RKO (cell line): ENCODE measurements at regions not wholly inside any gene's neighbourhood (a gene's known extent, or its start where the extent isn't known, plus 50 kb on each side); places are given as distances from the start of the nearest gene placed in this dataset.
"Not testable (repeated sequence)": the region's sequence is repeated elsewhere in the genome, so short reads cannot be mapped to it uniquely, and the experiment has no call there.

Experiments used
- DNase-seq: peaks from one replicate; pipeline ENCODE4 v3.0.0-alpha.2; 2016; ENCODE audit warnings: low spot score

DNA sequence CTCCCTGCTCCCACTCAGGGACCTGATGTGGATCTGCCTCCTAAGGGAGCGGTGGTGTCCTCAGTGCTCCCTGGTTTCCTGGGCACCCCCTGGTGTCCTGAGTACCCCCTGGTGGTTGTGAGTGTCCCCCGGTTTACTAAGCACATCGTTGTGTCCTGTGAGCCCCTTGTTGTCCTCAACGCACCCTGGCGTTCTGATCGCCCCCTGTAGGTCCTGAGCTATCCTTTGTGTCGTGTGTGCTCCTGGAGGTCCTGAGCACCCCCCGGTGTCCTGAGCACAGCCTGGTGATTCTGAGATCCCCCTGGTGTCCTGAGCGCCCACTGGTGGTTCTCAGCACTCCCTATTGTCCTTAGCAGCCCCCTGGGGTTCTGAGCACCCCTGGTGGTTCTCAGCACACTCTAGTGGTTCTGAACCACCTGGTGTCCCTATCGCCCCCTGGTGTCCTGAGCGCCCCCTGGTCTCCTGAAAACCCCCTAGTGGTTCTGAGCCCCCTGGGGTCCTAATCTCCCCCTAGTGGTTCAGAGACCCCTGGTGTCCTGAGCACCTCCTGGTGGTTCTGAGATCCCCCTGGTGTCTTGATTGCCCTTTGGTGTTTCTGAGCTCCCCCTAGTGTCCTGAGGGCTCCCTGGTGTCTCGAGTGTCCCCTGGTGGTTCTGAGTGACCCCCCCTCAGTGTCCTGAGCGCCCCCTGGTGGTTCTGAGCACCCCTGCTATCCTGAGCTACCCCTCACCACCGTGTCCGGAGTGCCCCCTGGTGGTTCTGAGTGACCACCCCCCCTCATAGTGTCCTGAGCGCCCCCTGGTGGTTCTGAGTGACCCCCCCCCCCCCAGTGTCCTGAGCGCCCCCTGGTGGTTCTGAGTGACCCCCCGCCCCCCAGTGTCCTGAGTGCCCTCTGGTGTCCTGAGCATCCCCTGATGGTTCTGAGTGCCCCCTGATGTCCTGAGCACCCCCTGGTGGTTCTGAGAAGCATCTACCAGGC, 615.1 kb downstream of the TMEM121 start:
- DNase-seq: no peak

DNA sequence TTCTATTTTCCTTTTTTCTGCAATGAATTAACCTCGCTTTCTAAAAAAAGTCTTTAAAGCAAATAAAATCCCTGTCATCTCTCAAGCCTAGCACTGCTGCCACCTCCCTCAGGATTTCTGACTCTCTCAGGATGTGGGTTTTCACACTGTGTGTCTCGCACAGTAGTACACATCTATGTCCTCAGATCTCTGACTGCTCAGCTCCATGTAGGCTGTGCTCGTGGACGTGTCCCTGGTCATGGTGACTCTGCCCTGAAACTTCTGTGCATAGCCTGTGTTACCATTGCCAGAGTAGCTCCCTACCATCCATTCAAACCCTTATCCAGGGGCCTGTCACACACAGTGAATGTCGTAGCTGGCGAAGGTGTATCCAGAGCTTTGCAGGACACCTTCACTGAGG, 619.3 kb downstream of the TMEM121 start:
- DNase-seq: not testable (repeated sequence)

DNA sequence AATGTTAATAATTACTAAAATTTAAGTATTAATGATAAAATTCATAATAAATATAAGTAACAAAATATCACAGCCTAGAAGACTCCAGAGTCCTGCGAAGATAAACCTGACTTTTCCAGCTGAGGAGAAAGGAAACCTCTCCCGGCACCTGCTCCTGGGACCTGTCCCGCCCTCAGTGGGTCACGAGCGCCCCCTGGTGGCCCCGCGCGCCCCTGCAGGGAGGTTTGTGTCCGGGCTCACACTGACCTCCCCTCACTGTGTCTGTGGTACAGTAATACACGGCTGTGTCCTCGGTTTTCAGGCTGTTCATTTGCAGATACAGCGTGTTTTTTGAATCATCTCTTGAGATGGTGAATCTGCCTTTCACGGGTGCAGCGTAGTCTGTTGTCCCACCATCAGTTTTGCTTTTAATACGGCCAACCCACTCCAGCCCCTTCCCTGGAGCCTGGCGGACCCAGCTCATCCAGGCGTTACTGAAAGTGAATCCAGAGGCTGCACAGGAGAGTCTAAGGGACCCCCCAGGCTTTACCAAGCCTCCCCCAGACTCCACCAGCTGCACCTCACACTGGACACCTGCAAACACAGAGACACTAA, 627.1 kb downstream of the TMEM121 start:
- peak; percentile 29 for DNase-seq

DNA sequence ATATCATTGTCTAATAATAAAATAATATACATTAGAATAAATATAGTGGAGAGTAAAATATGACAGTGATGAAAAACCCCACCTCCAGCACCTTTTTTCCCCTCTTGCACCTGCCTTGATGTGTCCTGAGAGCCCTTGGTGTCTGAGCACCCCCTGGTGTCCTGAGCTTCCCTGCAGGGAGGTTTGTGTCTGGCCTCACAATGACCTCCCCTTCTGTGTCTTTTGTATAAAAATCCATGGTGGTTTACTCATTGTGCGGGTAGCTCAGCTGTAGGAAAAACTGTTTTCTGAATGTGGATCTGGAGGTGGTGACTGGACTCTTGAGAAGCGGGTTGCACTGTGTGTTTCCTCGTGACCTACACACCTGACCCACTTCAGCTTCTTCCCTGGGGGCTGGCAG, 636.9 kb downstream of the TMEM121 start:
- DNase-seq: no peak

DNA sequence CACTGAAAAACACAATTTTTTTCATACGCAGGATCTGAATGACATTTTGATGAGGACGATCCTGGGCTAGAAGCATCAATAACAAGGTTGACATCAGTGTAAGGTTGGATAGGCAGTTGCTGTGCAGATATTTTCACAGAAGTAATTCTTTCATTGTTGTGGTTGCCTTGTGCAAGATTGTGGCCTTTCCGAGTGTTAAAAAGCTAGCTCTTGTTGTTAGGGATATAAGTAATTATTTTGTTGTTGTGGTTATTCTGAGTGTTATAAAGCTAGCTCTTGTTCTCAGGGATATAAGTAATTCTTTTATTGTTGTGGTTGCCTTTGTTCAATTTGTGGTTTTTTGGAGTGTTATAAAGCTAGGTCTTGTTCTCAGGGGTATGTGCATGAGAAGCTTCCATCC, 637.4 kb downstream of the TMEM121 start:
- DNase-seq: not testable (repeated sequence)

DNA sequence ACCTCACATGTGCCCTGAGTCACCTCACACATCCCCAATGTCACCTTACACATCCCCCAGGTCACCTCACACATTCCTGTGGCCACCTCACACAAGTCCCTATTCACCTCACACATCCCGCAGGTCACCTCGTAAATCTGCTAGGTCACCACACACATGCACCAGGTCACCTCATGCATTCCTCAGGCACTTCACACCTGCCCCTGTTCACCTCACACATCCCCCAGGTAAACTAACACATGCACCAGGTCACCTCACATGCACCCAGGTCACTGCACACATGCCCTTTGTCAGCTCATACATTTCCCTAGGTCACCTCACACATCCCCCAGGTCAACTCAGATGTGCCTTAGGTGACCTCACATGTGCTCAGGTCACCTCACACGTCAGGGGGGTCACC, 639.8 kb downstream of the TMEM121 start:
- DNase-seq: no peak

DNA sequence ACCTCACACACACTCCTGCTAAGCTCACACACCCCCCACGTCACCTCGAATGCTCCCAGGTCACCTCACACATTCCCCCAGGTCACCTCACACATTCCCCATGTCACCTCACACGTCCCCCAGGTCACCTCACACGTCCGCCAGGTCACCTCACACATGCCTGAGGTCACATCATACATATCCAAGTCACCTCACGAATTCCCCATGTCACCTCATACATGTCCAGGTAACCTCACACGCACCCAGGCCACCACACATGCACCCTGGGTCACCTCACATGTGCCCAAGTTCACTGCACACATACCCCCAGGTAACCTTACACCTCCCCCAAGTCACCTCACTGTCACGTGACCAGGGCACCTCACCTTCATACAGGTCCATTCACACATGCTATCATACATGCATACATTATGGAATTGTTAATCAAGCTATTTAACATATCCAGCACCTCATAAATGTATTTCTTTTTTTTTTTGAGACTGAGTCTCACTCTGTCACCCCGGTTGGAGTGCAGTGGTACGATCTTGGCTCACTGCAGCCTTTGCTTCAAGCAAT, 640.3 kb downstream of the TMEM121 start:
- DNase-seq: no peak

DNA sequence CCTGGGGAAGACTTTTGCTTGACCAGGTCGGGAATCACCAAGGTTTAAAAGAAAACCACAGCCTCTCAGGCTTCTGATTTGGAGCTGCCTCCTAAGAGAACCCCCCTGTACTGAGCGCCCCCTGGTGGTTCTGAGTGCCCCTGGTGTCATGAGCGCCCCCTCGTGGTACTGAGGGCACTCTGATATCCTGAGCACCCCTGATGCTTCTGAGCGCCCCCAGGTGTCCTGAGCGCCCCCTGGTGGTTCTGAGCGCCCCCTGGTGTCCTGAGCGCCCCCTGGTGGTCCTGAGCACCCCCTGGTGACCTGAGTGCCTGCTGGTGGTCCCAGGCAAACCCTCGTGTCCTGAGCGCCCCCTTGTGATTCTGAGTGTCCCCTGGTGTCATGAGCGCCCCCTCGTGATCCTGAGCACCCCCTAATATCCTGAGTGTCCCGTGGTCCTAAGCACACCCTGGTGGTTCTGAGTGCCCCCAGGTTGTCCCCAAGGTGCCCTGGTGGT, 643.8 kb downstream of the TMEM121 start:
- DNase-seq: not testable (repeated sequence)

DNA sequence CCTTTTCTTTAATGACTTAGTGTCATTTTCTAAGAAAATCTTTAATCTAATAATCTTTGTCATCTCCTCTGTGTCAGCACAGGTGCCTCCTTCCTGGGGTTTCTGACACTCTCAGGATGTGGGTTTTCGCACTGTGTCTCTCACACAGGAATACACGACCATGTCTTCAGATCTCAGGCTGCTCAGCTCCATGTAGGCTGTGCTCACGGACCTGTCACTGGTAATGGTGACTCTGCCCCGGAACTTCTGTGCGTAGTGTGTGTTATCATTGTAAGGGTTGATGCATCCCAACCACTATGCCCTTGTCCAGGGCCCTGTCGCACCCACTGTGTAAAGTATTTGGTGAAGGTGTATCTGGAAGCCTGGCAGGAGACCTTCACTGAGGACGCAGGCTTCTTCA, 647.8 kb downstream of the TMEM121 start:
- no peak for DNase-seq

DNA sequence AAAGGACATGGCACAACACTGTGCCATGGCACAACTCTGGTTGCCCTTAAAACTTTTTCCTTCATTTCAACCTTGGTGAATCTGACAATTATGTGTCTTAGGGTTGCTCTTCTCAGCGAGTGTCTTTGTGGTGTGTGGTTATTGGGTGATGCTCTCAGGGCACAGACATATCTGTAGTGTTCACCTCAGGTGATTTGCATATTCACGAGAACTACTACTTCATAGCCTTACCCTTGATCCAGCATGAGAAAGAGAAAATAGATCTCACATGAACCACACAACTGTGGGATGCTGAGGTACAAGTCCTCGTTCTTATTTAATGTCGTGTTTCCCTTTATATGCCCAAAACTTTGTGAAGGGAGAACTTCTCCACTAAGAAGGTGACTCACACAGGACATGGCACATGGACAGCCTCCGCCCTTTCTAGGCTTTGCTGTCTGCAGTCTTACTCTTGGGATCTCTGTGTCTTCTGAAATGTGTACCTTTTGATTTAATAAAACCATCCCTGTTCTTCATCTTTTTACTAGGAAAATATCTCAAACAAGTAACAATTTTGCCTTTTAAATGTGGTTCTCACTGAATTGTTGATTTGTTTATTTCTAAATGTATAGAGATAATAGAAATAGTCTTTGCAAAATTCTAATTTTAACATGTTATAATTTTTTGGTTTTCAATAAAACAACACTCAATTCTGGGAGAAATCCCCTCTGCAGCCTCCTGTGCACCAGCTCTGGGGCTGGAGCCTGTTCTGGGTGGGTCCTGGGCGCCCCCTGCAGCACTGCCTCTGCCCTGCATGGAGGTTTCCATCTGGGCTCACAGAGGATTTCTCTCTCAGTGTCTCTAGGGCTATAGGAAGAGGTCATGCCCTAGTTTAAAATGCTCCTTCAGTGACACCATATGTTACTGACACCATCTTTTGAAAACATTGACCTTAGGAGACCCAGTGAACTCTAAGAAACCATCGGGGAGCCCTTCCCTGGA, 651.2 kb downstream of the TMEM121 start:
- DNase-seq: not testable (repeated sequence)

DNA sequence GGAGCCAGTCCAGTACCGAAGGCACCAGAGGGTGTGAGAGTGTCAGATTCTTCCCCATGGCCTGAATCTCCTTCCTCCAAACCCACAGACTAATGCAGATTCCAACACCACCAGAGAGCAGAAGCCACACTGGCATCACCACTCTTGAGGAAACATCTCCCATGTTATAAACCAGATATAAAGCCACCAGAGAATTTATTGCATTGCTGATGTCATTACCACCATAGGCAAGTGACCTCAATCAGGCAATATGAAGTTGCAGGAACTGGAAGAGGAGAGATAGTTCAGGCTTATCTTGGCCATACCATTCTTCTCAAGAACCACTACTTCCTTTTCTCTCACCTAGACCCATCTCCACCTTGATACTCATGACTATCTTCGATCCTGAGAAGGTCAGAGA, 653.4 kb downstream of the TMEM121 start:
- no peak for DNase-seq

DNA sequence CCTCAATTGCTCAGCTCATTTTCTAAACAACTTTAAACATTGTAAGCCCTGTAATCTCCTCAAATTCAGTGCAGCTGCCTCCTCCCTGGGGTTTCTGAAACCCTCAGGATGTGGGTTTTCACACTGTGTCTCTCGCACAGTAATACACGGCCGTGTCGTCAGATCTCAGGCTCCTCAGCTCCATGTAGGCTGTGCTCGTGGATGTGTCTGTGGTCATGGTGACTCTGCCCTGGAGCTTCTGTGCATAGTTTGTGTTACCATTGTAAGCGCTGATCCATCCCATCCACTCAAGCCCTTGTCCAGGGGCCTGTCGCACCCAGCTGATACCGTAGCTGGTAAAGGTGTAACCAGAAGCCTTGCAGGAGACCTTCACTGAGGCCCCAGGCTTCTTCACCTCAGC, 658.4 kb downstream of the TMEM121 start:
- DNase-seq: not testable (repeated sequence)

DNA sequence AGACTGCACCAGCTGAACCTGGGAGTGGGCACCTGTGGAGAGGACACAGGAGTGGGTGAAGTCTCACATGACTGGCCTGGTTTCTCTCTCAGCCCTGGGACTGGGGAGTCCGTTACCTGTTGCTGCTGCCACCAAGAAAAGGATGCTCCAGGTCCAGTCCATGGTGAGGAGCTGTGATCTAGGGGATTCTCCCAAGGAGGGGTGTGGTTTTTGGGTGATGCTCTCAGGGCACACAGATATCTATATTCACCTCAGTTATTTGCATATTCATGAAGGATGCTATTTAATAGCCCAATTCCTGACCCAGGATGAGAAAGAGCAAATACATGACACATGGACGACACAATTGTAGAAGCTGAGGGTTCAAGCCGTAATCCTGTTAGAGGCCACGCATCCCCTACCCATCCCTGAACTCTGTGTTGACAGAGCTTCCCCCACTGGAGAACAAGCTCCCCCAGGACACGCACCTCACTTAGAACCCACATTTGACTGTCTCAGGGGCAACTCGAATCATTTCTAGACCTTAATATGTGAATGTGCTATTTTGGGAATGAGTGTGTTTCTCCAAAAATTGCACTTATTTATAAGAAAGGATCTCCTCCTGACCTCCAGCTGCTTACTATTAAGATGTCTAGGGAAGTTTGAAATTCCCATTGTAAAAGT, 658.9 kb downstream of the TMEM121 start:
- not testable (repeated sequence) for DNase-seq

DNA sequence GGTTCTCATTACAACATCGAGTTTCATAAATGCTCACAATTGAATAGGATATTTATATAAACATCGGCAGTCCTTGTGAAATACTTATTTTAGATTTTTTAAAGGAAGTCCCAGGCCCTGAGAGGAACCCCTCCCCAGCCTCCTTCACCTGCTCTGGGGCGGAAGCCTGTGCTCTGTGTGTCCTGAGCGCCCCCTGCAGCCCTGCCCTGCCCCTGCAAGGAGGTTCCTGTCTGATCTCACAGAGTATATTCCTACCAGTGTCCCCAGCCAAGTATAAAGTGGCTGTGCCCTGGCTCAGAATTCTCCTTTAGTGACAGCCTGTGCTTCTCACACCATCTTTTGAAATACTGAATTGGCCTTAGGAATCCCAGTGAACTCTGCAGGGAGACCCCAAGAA, 659.5 kb downstream of the TMEM121 start:
- peak; percentile 11 for DNase-seq

DNA sequence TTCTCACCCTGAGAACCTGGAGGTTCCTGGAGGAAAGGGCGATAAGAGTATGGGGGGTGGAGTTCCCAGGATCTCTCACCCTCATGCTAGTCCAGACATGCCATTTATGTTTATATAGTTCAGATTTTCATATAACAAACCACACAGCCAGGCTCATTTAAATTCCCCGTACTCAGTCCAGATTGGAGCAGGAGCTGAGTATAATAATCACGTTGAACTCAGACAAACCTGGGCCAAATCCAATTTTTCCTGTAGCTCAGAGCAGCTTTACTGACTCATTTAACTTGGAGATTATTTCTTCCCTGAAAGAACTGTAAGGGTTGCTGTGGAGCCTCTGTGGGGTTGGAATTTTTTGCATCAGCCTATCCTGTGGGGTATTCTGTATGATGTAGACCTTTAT, 660.8 kb downstream of the TMEM121 start:
- no peak for DNase-seq

DNA sequence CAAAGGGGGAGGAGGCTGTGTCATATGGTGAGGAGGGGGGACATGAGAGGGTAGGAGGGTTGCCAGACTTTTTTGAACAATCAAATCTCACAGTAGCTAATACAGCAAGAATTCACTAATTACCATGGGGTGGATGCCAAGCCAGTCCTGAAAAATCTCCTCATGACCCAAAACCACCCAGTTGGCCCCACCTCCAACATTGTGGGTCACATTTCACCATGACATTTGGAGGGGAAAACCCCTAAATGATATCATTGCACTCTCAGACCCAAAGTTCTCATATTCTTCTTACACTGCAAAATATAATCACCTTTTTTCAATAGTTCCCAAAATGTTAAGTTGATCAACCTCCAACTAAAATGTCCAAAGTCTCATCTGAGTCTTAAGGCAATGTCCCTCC, 666.3 kb downstream of the TMEM121 start:
- not testable (repeated sequence) for DNase-seq

DNA sequence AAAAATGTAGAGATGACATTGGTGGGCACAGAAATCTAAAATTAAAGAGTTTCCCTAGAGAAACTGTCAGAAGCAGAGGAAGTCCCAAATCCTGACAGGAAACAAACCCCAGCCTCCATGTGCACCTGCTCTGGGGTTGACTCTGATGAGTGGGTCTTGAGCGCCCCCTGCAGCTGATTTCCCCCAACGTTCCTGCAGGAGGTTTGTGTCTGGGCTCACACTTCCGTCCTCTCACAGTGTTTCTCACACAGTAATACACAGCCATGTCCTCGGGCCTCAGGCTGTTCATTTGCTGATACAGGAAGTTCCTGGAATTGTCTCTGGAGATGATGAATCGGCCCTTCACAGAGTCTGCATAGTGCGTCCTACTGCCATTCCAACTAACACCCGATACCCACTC, 670.1 kb downstream of the TMEM121 start:
- DNase-seq: not testable (repeated sequence)

DNA sequence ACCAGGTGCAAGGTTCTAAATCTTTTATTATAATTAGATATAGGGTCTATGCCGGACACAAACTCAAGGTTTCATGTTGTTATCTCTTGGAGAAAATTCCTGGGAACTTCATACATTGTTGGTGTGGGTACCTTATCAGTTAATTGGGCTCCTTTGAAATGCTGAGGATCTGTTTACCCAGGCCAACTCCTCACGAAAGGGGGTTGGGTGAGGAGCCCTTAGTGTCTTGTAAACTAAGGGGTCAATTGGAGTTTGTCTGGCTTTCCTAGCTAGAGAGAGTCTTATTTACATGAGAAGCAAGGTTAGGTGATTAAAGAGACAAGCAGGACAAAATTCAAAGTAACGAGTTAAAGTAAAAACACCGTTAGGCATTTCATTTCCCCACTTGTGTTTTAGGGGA, 670.9 kb downstream of the TMEM121 start:
- DNase-seq: not testable (repeated sequence)

DNA sequence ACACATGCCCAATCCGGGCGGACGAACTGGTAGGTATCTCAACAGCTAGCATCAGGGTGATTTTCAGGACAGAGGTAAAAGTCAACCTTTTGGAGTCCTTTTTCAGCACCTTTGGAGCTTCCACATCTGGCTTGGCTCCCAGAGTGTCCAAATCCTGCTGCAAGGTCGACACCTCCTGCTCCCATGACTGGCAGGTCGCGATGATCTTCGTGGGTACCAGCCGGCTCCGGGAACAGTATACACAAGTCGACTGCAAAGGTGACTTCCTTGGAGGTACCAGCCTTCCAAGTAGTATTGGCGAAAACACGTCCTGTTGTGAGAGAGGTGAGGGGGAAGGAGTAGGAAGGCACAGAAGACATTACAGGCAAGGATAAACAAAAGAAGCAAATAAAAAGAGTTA, 672.7 kb downstream of the TMEM121 start:
- no peak for DNase-seq

DNA sequence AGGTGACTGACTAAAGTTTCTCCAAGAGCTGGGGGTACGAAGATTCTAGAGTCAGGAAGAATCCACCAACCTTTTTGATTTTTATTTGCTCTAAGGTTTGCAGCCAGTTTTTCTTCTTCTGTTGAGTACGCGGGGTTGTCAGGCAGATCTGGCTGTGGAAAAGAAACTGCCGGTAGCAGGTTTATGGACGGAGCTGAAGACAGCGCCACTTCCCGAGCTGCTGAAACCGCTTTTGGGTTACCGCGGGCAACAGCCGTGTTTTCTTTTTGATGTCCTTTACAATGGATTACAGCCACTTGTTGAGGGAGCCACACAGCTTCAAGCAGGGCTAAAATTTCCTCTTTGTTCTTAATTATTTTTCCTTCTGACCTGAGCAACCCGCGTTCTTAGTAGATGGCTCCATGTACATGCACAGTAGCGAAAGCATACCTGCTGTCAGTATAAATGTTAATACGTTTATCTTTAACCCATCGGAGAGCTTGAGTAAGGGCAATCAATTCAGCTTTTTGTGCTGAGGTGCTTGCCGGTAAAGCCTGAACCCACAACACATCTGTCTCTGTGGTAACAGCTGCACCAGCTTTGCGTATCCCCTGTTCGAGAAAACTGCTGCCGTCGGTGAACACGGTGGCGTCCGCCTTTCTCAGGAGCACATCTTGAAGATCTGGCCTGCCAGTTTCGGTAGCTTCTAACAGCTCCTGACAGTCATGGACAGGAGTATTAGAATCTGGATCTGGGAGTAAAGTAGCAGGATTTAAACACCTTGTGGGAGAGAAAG, 674.3 kb downstream of the TMEM121 start:
- no peak for DNase-seq
